Smooth muscle cell (in vitro differentiated cells): ENCODE measurements at regions not wholly inside any gene's neighbourhood (a gene's known extent, or its start where the extent isn't known, plus 50 kb on each side); places are given as distances from the start of the nearest gene placed in this dataset.

Experiments
- DNase-seq: peaks from one replicate; lab custom pipeline; 2025; ENCODE audit not compliant: unreplicated experiment; lab: John Stamatoyannopoulos, UW
- H2AFZ ChIP-seq: fragments of 200-600 bp; sonication (generic); 2 replicates; pipeline ENCODE4 v1.6.0; 2016; ENCODE audit warnings: antibody characterized with exemption, low read depth, mild to moderate bottlenecking
- H3F3A ChIP-seq: fragments of 200-600 bp; sonication (generic); 2 replicates; pipeline ENCODE4 v1.6.0; 2017; ENCODE audit warnings: antibody characterized with exemption, low read depth
- H3K27ac ChIP-seq: fragments of 200-600 bp; sonication (generic); 2 replicates; pipeline ENCODE4 v1.5.1; 2016; ENCODE audit warnings: low read depth, mild to moderate bottlenecking
- H3K27me3 ChIP-seq: fragments of 200-600 bp; sonication (generic); 2 replicates; pipeline ENCODE4 v1.6.1; 2016; ENCODE audit warnings: low read depth, mild to moderate bottlenecking
- H3K36me3 ChIP-seq: fragments of 200-600 bp; sonication (generic); 2 replicates; pipeline ENCODE4 v1.5.1; 2016; ENCODE audit warnings: low read depth
- H3K4me1 ChIP-seq: fragments of 200-600 bp; sonication (generic); 2 replicates; pipeline ENCODE4 v1.5.1; 2016; ENCODE audit warnings: low read depth
- H3K4me2 ChIP-seq: fragments of 200-600 bp; sonication (generic); 2 replicates; pipeline ENCODE4 v1.6.0; 2016; ENCODE audit warnings: mild to moderate bottlenecking
- H3K4me3 ChIP-seq: fragments of 200-600 bp; sonication (generic); 2 replicates; pipeline ENCODE4 v1.5.1; 2016; ENCODE audit warnings: mild to moderate bottlenecking
- H3K79me2 ChIP-seq: fragments of 200-600 bp; sonication (generic); 2 replicates; pipeline ENCODE4 v1.6.0; 2016; ENCODE audit warnings: low read depth, mild to moderate bottlenecking
- H3K9ac ChIP-seq: fragments of 200-600 bp; sonication (generic); 2 replicates; pipeline ENCODE4 v1.6.0; 2016; ENCODE audit warnings: low read depth
- H3K9me3 ChIP-seq: fragments of 200-600 bp; sonication (generic); replicated peaks from 2 replicates; pipeline ENCODE4 v1.5.1; 2016; ENCODE audit warnings: low read depth
- H4K20me1 ChIP-seq: fragments of 200-600 bp; sonication (generic); 2 replicates; pipeline ENCODE4 v1.6.0; 2016; ENCODE audit warnings: low read depth
- WGBS: methylation state at CpG from one replicate; pipeline ENCODE4 v1.1.7; 2016; ENCODE audit warnings: low lambda C conversion rate; 5-methylcytosine and 5-hydroxymethylcytosine counted together
- TF ChIP-seq, protein P1 (sequence below): fragments of 200-600 bp; sonication (generic); IDR thresholded peaks from 2 replicates; pipeline ENCODE4 v1.5.1; 2017; ENCODE audit warnings: borderline replicate concordance, mild to moderate bottlenecking, antibody characterized with exemption; ENCODE audit not compliant: insufficient read depth, poor library complexity, severe bottlenecking

GRCh38 chr11:104672897-104673296 is 225.4 kb downstream of the CASP12 start:
- Histone ChIP-seq H2AFZ (no peak overlapping the region), H3K4me3 (no peak overlapping the region), H3F3A (peaks cover 3% of the 10 kb centered on the region)

DNA sequence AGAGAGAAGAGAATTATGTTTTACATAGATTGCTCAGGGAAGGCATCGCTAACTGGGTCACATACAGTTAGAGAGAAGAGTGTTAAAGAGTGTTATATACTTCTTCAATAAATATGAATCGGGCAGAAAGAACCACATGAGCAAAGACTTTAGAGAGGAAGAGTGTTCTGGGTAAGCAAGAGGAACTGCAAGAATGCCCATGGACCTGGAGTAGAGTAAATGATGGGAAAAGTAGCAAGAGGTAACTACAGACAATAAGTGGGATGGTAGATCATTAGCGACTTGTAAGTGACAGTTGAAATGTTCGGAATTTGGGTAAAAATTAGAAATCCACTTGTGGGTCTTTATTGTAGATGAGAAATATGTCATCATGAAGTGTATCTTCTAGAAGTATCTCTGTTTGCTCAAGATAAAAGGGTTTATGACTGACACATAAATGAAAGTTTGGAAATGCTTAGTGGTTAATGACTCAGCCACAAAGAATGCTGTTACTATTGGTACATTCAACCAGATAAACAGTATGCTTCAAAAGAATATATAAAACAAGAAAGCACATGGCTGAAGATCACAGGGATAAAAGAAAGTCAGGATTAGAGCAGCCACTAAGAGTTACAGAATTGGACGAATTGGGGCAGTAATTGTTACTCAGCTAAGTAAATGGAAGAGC is 229.3 kb downstream of the CASP12 start:
- Histone ChIP-seq H3K9me3 (no peaks in the 10 kb centered on the region), H3K4me3 (no peak overlapping the region), H3K4me2 (peak overlapping the region; percentile 4), H3K9ac (no peak overlapping the region), H3F3A (peaks cover 3% of the 10 kb centered on the region), H3K36me3 (no peaks in the 10 kb centered on the region), H4K20me1 (no peaks in the 10 kb centered on the region), H3K4me1 (peaks cover 7% of the 10 kb centered on the region), H3K27me3 (no peaks in the 10 kb centered on the region), H3K79me2 (no peaks in the 10 kb centered on the region), H3K27ac (peak overlapping the region; percentile 58), H2AFZ (no peak overlapping the region)
- TF ChIP-seq, protein P1, sequence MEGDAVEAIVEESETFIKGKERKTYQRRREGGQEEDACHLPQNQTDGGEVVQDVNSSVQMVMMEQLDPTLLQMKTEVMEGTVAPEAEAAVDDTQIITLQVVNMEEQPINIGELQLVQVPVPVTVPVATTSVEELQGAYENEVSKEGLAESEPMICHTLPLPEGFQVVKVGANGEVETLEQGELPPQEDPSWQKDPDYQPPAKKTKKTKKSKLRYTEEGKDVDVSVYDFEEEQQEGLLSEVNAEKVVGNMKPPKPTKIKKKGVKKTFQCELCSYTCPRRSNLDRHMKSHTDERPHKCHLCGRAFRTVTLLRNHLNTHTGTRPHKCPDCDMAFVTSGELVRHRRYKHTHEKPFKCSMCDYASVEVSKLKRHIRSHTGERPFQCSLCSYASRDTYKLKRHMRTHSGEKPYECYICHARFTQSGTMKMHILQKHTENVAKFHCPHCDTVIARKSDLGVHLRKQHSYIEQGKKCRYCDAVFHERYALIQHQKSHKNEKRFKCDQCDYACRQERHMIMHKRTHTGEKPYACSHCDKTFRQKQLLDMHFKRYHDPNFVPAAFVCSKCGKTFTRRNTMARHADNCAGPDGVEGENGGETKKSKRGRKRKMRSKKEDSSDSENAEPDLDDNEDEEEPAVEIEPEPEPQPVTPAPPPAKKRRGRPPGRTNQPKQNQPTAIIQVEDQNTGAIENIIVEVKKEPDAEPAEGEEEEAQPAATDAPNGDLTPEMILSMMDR, result no peak
- 51% methylated on average over 5 of the region's 5 CpGs for WGBS
- DNase-seq, result no peak

More at GRCh38 chr11:104672897-104673296, 225.4 kb downstream of the CASP12 start:
- no peaks in the 10 kb centered on the region for H3K27me3 ChIP-seq
- no peaks in the 10 kb centered on the region for H4K20me1 ChIP-seq
- DNase-seq, result no peak
- no peak overlapping the region for H3K9ac ChIP-seq
- no peaks in the 10 kb centered on the region for H3K36me3 ChIP-seq
- H3K4me1 ChIP-seq, result peaks cover 7% of the 10 kb centered on the region
- H3K79me2 ChIP-seq, result no peaks in the 10 kb centered on the region
- TF ChIP-seq, protein P1, result no peak
- H3K4me2 ChIP-seq, result no peak overlapping the region
- no peak overlapping the region for H3K27ac ChIP-seq
- H3K9me3 ChIP-seq, result no peaks in the 10 kb centered on the region

DNA sequence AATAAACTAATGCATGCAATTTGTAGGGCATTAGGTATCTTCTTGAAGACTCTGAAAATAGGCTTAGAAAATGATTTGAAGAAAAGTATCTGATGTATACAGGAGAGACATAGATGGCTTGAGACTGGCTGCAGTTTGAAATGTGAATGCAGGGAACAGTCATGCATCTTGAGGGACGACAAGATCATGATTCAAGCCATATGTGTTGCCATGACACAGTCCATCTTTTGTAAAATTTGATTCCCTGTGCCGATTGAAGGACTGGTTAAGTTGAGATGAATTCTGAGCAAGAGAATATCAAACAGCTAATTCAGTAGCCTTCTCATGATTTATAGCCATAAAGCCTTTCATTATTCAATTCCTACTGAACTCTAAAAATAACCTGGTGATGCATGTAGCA is 231.6 kb downstream of the CASP12 start:
- H3K27me3 ChIP-seq, result no peaks in the 10 kb centered on the region
- H3F3A ChIP-seq, result peaks cover 3% of the 10 kb centered on the region
- H4K20me1 ChIP-seq, result no peaks in the 10 kb centered on the region
- no peak overlapping the region for H3K27ac ChIP-seq
- H3K4me3 ChIP-seq, result no peak overlapping the region
- TF ChIP-seq, protein P1, result no peak
- peaks cover 7% of the 10 kb centered on the region for H3K4me1 ChIP-seq
- H3K36me3 ChIP-seq, result no peaks in the 10 kb centered on the region
- H3K4me2 ChIP-seq, result no peak overlapping the region
- WGBS, result 69% methylated on average over 2 of the region's 2 CpGs
- H3K79me2 ChIP-seq, result no peaks in the 10 kb centered on the region
- no peak for DNase-seq
- H3K9ac ChIP-seq, result no peak overlapping the region
- H3K9me3 ChIP-seq, result no peaks in the 10 kb centered on the region
- no peak overlapping the region for H2AFZ ChIP-seq

- TF ChIP-seq, protein P1, result no peak
- Histone ChIP-seq H3K27me3 (no peaks in the 10 kb centered on the region), H4K20me1 (no peaks in the 10 kb centered on the region), H3K36me3 (no peaks in the 10 kb centered on the region), H3K4me1 (peaks cover 7% of the 10 kb centered on the region), H2AFZ (no peak overlapping the region), H3K4me2 (no peak overlapping the region), H3K79me2 (no peaks in the 10 kb centered on the region), H3F3A (peaks cover 3% of the 10 kb centered on the region), H3K9me3 (no peaks in the 10 kb centered on the region), H3K27ac (no peak overlapping the region), H3K4me3 (no peak overlapping the region), H3K9ac (no peak overlapping the region)
- 64% methylated on average over 3 of the region's 3 CpGs for WGBS
- DNase-seq, result no peak
Measured at GRCh38 chr11:104665641-104666040, 232.6 kb downstream of the CASP12 start.
